Parathyroid adenoma (tissue), 2 donors: ENCODE measurements at regions not wholly inside any gene's neighbourhood (a gene's known extent, or its start where the extent isn't known, plus 50 kb on each side); places are given as distances from the start of the nearest gene placed in this dataset.

Experiments used
- H2AFZ ChIP-seq: fragments of 300-600 bp; sonication (generic); one replicate; pipeline ENCODE4 v1.7.0; 2017; ENCODE audit warnings: antibody characterized with exemption, mild to moderate bottlenecking
- H3K27ac ChIP-seq: fragments of 300-600 bp; sonication (generic); one replicate; pipeline ENCODE4 v1.7.0; 2017
- H3K27me3 ChIP-seq: fragments of 300-600 bp; sonication (generic); one replicate; pipeline ENCODE4 v1.7.0; 2017; ENCODE audit warnings: low read length; ENCODE audit not compliant: control insufficient read depth, insufficient read depth
- H3K36me3 ChIP-seq: fragments of 300-600 bp; sonication (generic); one replicate; pipeline ENCODE4 v1.7.0; 2017; ENCODE audit warnings: low read length; ENCODE audit not compliant: control insufficient read depth, insufficient read depth
- H3K4me1 ChIP-seq: fragments of 300-600 bp; sonication (generic); one replicate; pipeline ENCODE4 v1.7.0; 2017; ENCODE audit warnings: control low read depth
- H3K4me2 ChIP-seq: fragments of 300-600 bp; sonication (generic); one replicate; pipeline ENCODE4 v1.7.0; 2017; ENCODE audit warnings: low read length
- H3K4me3 ChIP-seq: fragments of 300-600 bp; sonication (generic); one replicate; pipeline ENCODE4 v1.7.0; 2017; ENCODE audit warnings: low read depth, low read length
- H3K79me2 ChIP-seq: fragments of 300-600 bp; sonication (generic); one replicate; pipeline ENCODE4 v1.7.0; 2017; ENCODE audit warnings: control low read depth
- H3K9ac ChIP-seq: fragments of 300-600 bp; sonication (generic); one replicate; pipeline ENCODE4 v1.7.0; 2017; ENCODE audit warnings: mild to moderate bottlenecking
- H3K9me3 ChIP-seq: fragments of 300-600 bp; sonication (generic); one replicate; pipeline ENCODE4 v1.7.0; 2017; ENCODE audit warnings: low read length; ENCODE audit not compliant: control insufficient read depth
- CTCF ChIP-seq: fragments of 300-600 bp; sonication (generic); IDR thresholded peaks from one replicate; pipeline ENCODE4 v1.7.0; 2017; ENCODE audit warnings: antibody characterized with exemption, mild to moderate bottlenecking
- donor health status: primary hyperparathyroidism.

GRCh38 chr2:182553483-182553882 lies 126.6 kb upstream of the PDE1A start:
- Histone ChIP-seq H3K27me3 (no peaks in the 10 kb centered on the region), H2AFZ (no peak overlapping the region), H3K4me1 (no peaks in the 10 kb centered on the region), H3K9ac (no peak overlapping the region), H3K4me2 (no peak overlapping the region), H3K36me3 (no peaks in the 10 kb centered on the region), H3K4me3 (no peak overlapping the region), H3K79me2 (no peaks in the 10 kb centered on the region), H3K27ac (no peak overlapping the region), H3K9me3 (no peaks in the 10 kb centered on the region)
- no peak for TF ChIP-seq CTCF

GRCh38 chr2:182554950-182555349 lies 128.1 kb upstream of the PDE1A start:
- H3K4me2 ChIP-seq = no peak overlapping the region
- no peaks in the 10 kb centered on the region for H3K36me3 ChIP-seq
- H3K27ac ChIP-seq = no peak overlapping the region
- no peaks in the 10 kb centered on the region for H3K9me3 ChIP-seq
- H2AFZ ChIP-seq = no peak overlapping the region
- no peaks in the 10 kb centered on the region for H3K27me3 ChIP-seq
- TF ChIP-seq CTCF = no peak
- no peaks in the 10 kb centered on the region for H3K4me1 ChIP-seq
- H3K9ac ChIP-seq = no peak overlapping the region
- H3K4me3 ChIP-seq = no peak overlapping the region
- H3K79me2 ChIP-seq = no peaks in the 10 kb centered on the region

- H3K27ac ChIP-seq = no peak overlapping the region
- H2AFZ ChIP-seq = no peak overlapping the region
- no peak for TF ChIP-seq CTCF
- H3K79me2 ChIP-seq = no peaks in the 10 kb centered on the region
- H3K36me3 ChIP-seq = no peaks in the 10 kb centered on the region
- H3K4me2 ChIP-seq = no peak overlapping the region
- no peaks in the 10 kb centered on the region for H3K9me3 ChIP-seq
- H3K9ac ChIP-seq = no peak overlapping the region
- no peaks in the 10 kb centered on the region for H3K27me3 ChIP-seq
- H3K4me1 ChIP-seq = no peaks in the 10 kb centered on the region
- no peak overlapping the region for H3K4me3 ChIP-seq
Measured at GRCh38 chr2:182558564-182558963, 131.7 kb upstream of the PDE1A start.

GRCh38 chr2:182559623-182560022 lies 132.8 kb upstream of the PDE1A start:
- no peak overlapping the region for H3K27ac ChIP-seq
- H3K9ac ChIP-seq = no peak overlapping the region
- H3K79me2 ChIP-seq = no peaks in the 10 kb centered on the region
- H3K9me3 ChIP-seq = no peaks in the 10 kb centered on the region
- H2AFZ ChIP-seq = no peak overlapping the region
- no peak overlapping the region for H3K4me2 ChIP-seq
- H3K4me3 ChIP-seq = no peak overlapping the region
- H3K27me3 ChIP-seq = no peaks in the 10 kb centered on the region
- H3K4me1 ChIP-seq = no peaks in the 10 kb centered on the region
- no peaks in the 10 kb centered on the region for H3K36me3 ChIP-seq
- TF ChIP-seq CTCF = no peak

- no peaks in the 10 kb centered on the region for H3K4me1 ChIP-seq
- TF ChIP-seq CTCF = no peak
- no peak overlapping the region for H3K4me2 ChIP-seq
- no peaks in the 10 kb centered on the region for H3K36me3 ChIP-seq
- H3K4me3 ChIP-seq = no peak overlapping the region
- H2AFZ ChIP-seq = no peak overlapping the region
- no peak overlapping the region for H3K9ac ChIP-seq
- no peak overlapping the region for H3K27ac ChIP-seq
- no peaks in the 10 kb centered on the region for H3K27me3 ChIP-seq
- no peaks in the 10 kb centered on the region for H3K79me2 ChIP-seq
- H3K9me3 ChIP-seq = no peaks in the 10 kb centered on the region
Measured at GRCh38 chr2:182565911-182566567, 139.2 kb upstream of the PDE1A start.
